ENCODE measurements at regions not wholly inside any gene's neighbourhood (a gene's known extent, or its start where the extent isn't known, plus 50 kb on each side); places are given as distances from the start of the nearest gene placed in this dataset.

- TF ChIP-seq POLR2AphosphoS5 (IDR thresholded peaks at IDR 0.05; ENCODE audit: low read depth, low read length) (no peak), RAD21 (IDR thresholded peaks at IDR 0.05; ENCODE audit: low read length) (no peak), RCOR1 (IDR thresholded peaks at IDR 0.05; ENCODE audit: low read length) (no peak), CTCF (IDR thresholded peaks at IDR 0.05) (no peak), YY1 (IDR thresholded peaks at IDR 0.05; ENCODE audit: low read depth) (no peak), GATA2 (CRISPR knock-in tag; IDR thresholded peaks at IDR 0.05) (no peak), RFX5 (IDR thresholded peaks at IDR 0.05; ENCODE audit: low read length) (no peak), NFIC (IDR thresholded peaks at IDR 0.05; ENCODE audit: borderline replicate concordance) (no peak), REST (IDR thresholded peaks at IDR 0.05; ENCODE audit: low read depth, low read length) (no peak)
Measured at GRCh38 chr4:149008415-149009025, 566.3 kb upstream of the NR3C2 start.

Measured in SK-N-SH (cell line).